Urinary bladder (tissue), 3 donors: ENCODE measurements at regions not wholly inside any gene's neighbourhood (a gene's known extent, or its start where the extent isn't known, plus 50 kb on each side); places are given as distances from the start of the nearest gene placed in this dataset.

ENCODE experiments used
- DNase-seq: peaks from one replicate; pipeline ENCODE4 v3.0.0-alpha.2; 2015; ENCODE audit errors: extremely low spot score
- H3K27ac ChIP-seq: one replicate; pipeline ENCODE4 v1.5.1; 2013; ENCODE audit warnings: low read depth, mild to moderate bottlenecking, moderate library complexity
- H3K36me3 ChIP-seq: one replicate; pipeline ENCODE4 v1.6.1; 2013; ENCODE audit warnings: mild to moderate bottlenecking, moderate library complexity; ENCODE audit not compliant: insufficient read depth
- H3K4me1 ChIP-seq: one replicate; pipeline ENCODE4 v1.6.1; 2013; ENCODE audit warnings: mild to moderate bottlenecking, moderate library complexity; ENCODE audit not compliant: insufficient read depth
- H3K4me3 ChIP-seq: one replicate; pipeline ENCODE4 v1.5.1; 2013; ENCODE audit warnings: low read depth, low read length
- WGBS: extraction: QIAGEN DNeasy Blood & Tissue Kit; methylation state at CpG from one replicate; pipeline ENCODE4 v1.1.7; 2013; 5-methylcytosine and 5-hydroxymethylcytosine counted together
- donor health status: healthy with polysubstance abuse.
- donor health status: healthy.

- H3K4me1 ChIP-seq: no peaks in the 10 kb centered on the region
- no peak for DNase-seq
- WGBS: 100% methylated on average over 1 of the region's 1 CpG
- H3K36me3 ChIP-seq: no peaks in the 10 kb centered on the region
- H3K27ac ChIP-seq: no peak overlapping the region
- no peak overlapping the region for H3K4me3 ChIP-seq
Measured at GRCh38 chr10:10271639-10272192, 746.0 kb upstream of the CELF2 start.

- WGBS: 53% methylated on average over 3 of the region's 3 CpGs
- H3K36me3 ChIP-seq: no peaks in the 10 kb centered on the region
- no peak overlapping the region for H3K27ac ChIP-seq
- no peak for DNase-seq
- H3K4me1 ChIP-seq: no peaks in the 10 kb centered on the region
- no peak overlapping the region for H3K4me3 ChIP-seq
Measured at GRCh38 chr10:10273661-10274060, 744.0 kb upstream of the CELF2 start.

GRCh38 chr10:10279906-10280305, 737.8 kb upstream of the CELF2 start:
- no peak for DNase-seq
- Histone ChIP-seq H3K36me3 (no peaks in the 10 kb centered on the region), H3K4me3 (no peak overlapping the region), H3K27ac (no peak overlapping the region), H3K4me1 (no peaks in the 10 kb centered on the region)
- 61% methylated on average over 4 of the region's 4 CpGs for WGBS

- H3K4me1 ChIP-seq: no peaks in the 10 kb centered on the region
- no peak for DNase-seq
- no peak overlapping the region for H3K27ac ChIP-seq
- H3K4me3 ChIP-seq: no peak overlapping the region
- 71% methylated on average over 4 of the region's 4 CpGs for WGBS
- no peaks in the 10 kb centered on the region for H3K36me3 ChIP-seq
Measured at GRCh38 chr10:10292501-10292900, 725.2 kb upstream of the CELF2 start.

- Histone ChIP-seq H3K4me3 (no peak overlapping the region), H3K36me3 (no peaks in the 10 kb centered on the region), H3K27ac (no peak overlapping the region), H3K4me1 (no peaks in the 10 kb centered on the region)
- 22% methylated on average over 1 of the region's 1 CpG for WGBS
- DNase-seq: no peak
Measured at GRCh38 chr10:10293041-10293440, 724.6 kb upstream of the CELF2 start.

GRCh38 chr10:10293481-10293951, 724.2 kb upstream of the CELF2 start:
- WGBS: 14% methylated on average over 7 of the region's 7 CpGs
- peak; percentile 59 for DNase-seq
- no peaks in the 10 kb centered on the region for H3K4me1 ChIP-seq
- no peak overlapping the region for H3K27ac ChIP-seq
- no peaks in the 10 kb centered on the region for H3K36me3 ChIP-seq
- H3K4me3 ChIP-seq: no peak overlapping the region

GRCh38 chr10:10294184-10294880, 723.3 kb upstream of the CELF2 start:
- no peak overlapping the region for H3K27ac ChIP-seq
- H3K36me3 ChIP-seq: no peaks in the 10 kb centered on the region
- DNase-seq: no peak
- H3K4me1 ChIP-seq: no peaks in the 10 kb centered on the region
- H3K4me3 ChIP-seq: no peak overlapping the region
- WGBS: 88% methylated on average over 9 of the region's 9 CpGs

GRCh38 chr10:10294881-10295529, 722.7 kb upstream of the CELF2 start:
- WGBS: 82% methylated on average over 29 of the region's 29 CpGs
- Histone ChIP-seq H3K4me1 (no peaks in the 10 kb centered on the region), H3K36me3 (no peaks in the 10 kb centered on the region), H3K27ac (no peak overlapping the region), H3K4me3 (no peak overlapping the region)
- DNase-seq: no peak

GRCh38 chr10:10295537-10295936, 722.1 kb upstream of the CELF2 start:
- WGBS: 69% methylated on average over 10 of the region's 10 CpGs
- no peak for DNase-seq
- H3K27ac ChIP-seq: no peak overlapping the region
- no peak overlapping the region for H3K4me3 ChIP-seq
- no peaks in the 10 kb centered on the region for H3K4me1 ChIP-seq
- H3K36me3 ChIP-seq: no peaks in the 10 kb centered on the region

- no peak overlapping the region for H3K27ac ChIP-seq
- no peak overlapping the region for H3K4me3 ChIP-seq
- no peaks in the 10 kb centered on the region for H3K4me1 ChIP-seq
- 92% methylated on average over 3 of the region's 3 CpGs for WGBS
- H3K36me3 ChIP-seq: no peaks in the 10 kb centered on the region
- DNase-seq: no peak
Measured at GRCh38 chr10:10302689-10303088, 715.0 kb upstream of the CELF2 start.

- Histone ChIP-seq H3K4me3 (no peak overlapping the region), H3K27ac (no peak overlapping the region), H3K36me3 (no peaks in the 10 kb centered on the region), H3K4me1 (no peaks in the 10 kb centered on the region)
- WGBS: 94% methylated on average over 5 of the region's 5 CpGs
- no peak for DNase-seq
Measured at GRCh38 chr10:10307036-10307435, 710.6 kb upstream of the CELF2 start.

GRCh38 chr10:10307551-10307950, 710.1 kb upstream of the CELF2 start:
- no peak overlapping the region for H3K4me3 ChIP-seq
- no peaks in the 10 kb centered on the region for H3K36me3 ChIP-seq
- DNase-seq: no peak
- WGBS: 81% methylated on average over 3 of the region's 3 CpGs
- H3K4me1 ChIP-seq: no peaks in the 10 kb centered on the region
- H3K27ac ChIP-seq: no peak overlapping the region

GRCh38 chr10:10310498-10310897, 707.2 kb upstream of the CELF2 start:
- WGBS: 85% methylated on average over 1 of the region's 1 CpG
- no peaks in the 10 kb centered on the region for H3K36me3 ChIP-seq
- H3K27ac ChIP-seq: no peak overlapping the region
- H3K4me3 ChIP-seq: no peak overlapping the region
- no peak for DNase-seq
- no peaks in the 10 kb centered on the region for H3K4me1 ChIP-seq

- H3K4me1 ChIP-seq: no peaks in the 10 kb centered on the region
- no peak overlapping the region for H3K4me3 ChIP-seq
- 91% methylated on average over 2 of the region's 2 CpGs for WGBS
- no peak overlapping the region for H3K27ac ChIP-seq
- DNase-seq: no peak
- no peaks in the 10 kb centered on the region for H3K36me3 ChIP-seq
Measured at GRCh38 chr10:10311966-10312365, 705.7 kb upstream of the CELF2 start.
